Osteocyte (in vitro differentiated cells): ENCODE measurements at regions not wholly inside any gene's neighbourhood (a gene's known extent, or its start where the extent isn't known, plus 50 kb on each side); places are given as distances from the start of the nearest gene placed in this dataset.

ENCODE experiments used
- DNase-seq: peaks from one replicate; pipeline ENCODE4 v3.0.0; 2021; ENCODE audit warnings: mixed read lengths; ENCODE audit not compliant: unreplicated experiment; ENCODE audit errors: extremely low spot score
- H3K27ac Mint-ChIP-seq: one replicate; pipeline ENCODE4 v1.8.0; 2021; ENCODE audit warnings: mild to moderate bottlenecking, mixed read lengths; ENCODE audit not compliant: unreplicated experiment
- H3K27me3 Mint-ChIP-seq: one replicate; pipeline ENCODE4 v1.8.0; 2021; ENCODE audit warnings: mixed read lengths; ENCODE audit not compliant: unreplicated experiment
- H3K36me3 Mint-ChIP-seq: one replicate; pipeline ENCODE4 v1.8.0; 2021; ENCODE audit warnings: mixed read lengths; ENCODE audit not compliant: unreplicated experiment
- H3K4me1 Mint-ChIP-seq: one replicate; pipeline ENCODE4 v1.8.0; 2021; ENCODE audit warnings: mixed read lengths; ENCODE audit not compliant: unreplicated experiment
- H3K4me3 Mint-ChIP-seq: one replicate; pipeline ENCODE4 v1.8.0; 2021; ENCODE audit warnings: mild to moderate bottlenecking, moderate library complexity, mixed read lengths; ENCODE audit not compliant: unreplicated experiment
- H3K9me3 Mint-ChIP-seq: one replicate; pipeline ENCODE4 v1.8.0; 2021; ENCODE audit warnings: mixed read lengths; ENCODE audit not compliant: unreplicated experiment
- TF ChIP-seq, protein P1 (sequence below): fragments of 200-600 bp; sonication (generic); IDR thresholded peaks from 2 replicates; pipeline ENCODE4 v1.5.0; 2021; ENCODE audit warnings: antibody characterized with exemption, mild to moderate bottlenecking, moderate library complexity

DNA sequence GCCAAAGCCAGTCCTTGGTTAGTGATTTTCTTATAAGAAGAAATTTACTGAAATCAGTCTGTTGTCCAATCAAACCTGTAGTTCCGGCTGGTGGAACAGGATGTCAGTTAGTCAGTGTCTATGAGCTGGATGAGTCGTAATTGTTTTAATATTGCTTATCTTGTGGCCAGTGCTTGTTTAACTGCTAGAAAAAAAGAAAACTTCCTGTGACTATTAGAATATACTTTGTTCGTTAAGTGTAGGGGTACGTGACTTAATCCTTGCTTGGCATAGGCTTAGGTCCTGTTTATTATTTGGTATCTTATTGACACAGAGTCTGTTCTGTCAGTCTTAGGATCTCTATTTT, 1484.8 kb upstream of the MIR17HG start:
- Mint-ChIP-seq H3K27me3 (no peaks in the 10 kb centered on the region), H3K36me3 (no peaks in the 10 kb centered on the region), H3K9me3 (no peaks in the 10 kb centered on the region), H3K27ac (no peak overlapping the region), H3K4me3 (no peak overlapping the region), H3K4me1 (no peaks in the 10 kb centered on the region)
- TF ChIP-seq, protein P1, sequence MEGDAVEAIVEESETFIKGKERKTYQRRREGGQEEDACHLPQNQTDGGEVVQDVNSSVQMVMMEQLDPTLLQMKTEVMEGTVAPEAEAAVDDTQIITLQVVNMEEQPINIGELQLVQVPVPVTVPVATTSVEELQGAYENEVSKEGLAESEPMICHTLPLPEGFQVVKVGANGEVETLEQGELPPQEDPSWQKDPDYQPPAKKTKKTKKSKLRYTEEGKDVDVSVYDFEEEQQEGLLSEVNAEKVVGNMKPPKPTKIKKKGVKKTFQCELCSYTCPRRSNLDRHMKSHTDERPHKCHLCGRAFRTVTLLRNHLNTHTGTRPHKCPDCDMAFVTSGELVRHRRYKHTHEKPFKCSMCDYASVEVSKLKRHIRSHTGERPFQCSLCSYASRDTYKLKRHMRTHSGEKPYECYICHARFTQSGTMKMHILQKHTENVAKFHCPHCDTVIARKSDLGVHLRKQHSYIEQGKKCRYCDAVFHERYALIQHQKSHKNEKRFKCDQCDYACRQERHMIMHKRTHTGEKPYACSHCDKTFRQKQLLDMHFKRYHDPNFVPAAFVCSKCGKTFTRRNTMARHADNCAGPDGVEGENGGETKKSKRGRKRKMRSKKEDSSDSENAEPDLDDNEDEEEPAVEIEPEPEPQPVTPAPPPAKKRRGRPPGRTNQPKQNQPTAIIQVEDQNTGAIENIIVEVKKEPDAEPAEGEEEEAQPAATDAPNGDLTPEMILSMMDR = no peak
- no peak for DNase-seq

DNA sequence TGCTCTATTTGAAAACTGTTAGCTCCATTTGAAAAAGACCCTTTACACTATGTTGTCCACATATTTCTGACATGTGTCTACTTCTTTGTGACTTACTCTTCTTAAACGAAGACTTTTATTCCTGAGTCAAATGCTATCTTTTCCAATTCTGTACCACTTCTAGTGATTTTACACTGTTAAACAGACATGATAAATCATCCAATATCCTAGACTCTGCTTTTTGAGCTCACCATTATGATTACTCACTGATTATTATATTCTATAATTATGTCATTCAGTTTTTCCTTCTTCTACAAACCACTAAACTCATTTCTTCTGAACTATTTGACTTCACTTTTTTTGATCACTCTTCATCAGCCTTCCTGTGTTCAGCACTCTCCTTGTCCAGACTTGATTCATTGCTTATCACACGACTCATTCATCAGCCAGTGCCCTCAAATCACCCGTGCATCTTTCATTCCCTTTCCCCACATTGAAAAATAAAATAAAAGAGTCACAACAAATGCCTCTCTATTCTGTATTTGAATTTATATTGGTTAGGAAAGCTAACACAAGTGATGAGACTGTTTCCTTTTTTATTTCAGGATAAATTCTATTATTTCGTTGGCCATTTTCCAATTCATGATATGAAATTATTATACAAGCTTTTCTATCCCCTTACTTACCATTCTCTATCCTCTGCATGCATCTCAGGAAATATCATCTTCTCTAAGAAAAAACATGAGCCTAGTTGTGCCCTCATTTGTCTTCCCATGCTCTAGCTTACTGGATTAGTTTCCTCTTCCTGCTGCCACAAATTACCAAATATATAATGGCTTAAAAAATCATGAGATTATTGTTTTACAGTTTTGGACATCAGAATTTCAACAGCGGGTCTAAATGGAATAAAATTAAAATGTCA, 1482.1 kb upstream of the MIR17HG start:
- Mint-ChIP-seq H3K27me3 (no peaks in the 10 kb centered on the region), H3K27ac (no peak overlapping the region), H3K9me3 (no peaks in the 10 kb centered on the region), H3K4me1 (no peaks in the 10 kb centered on the region), H3K4me3 (no peak overlapping the region), H3K36me3 (no peaks in the 10 kb centered on the region)
- no peak for DNase-seq
- TF ChIP-seq, protein P1 = no peak

GRCh38 chr13:89869312-89869711, 1478.2 kb upstream of the MIR17HG start:
- TF ChIP-seq, protein P1 = no peak
- Mint-ChIP-seq H3K27ac (no peak overlapping the region), H3K27me3 (no peaks in the 10 kb centered on the region), H3K9me3 (no peaks in the 10 kb centered on the region), H3K36me3 (no peaks in the 10 kb centered on the region), H3K4me3 (no peak overlapping the region), H3K4me1 (no peaks in the 10 kb centered on the region)
- no peak for DNase-seq

- H3K27me3 Mint-ChIP-seq = no peaks in the 10 kb centered on the region
- H3K9me3 Mint-ChIP-seq = no peaks in the 10 kb centered on the region
Observed at GRCh38 chr13:89878904-89879303, 1468.6 kb upstream of the MIR17HG start.

GRCh38 chr13:89880201-89880600, 1467.3 kb upstream of the MIR17HG start:
- no peaks in the 10 kb centered on the region for H3K36me3 Mint-ChIP-seq
- no peak for DNase-seq
- TF ChIP-seq, protein P1 = no peak
- H3K9me3 Mint-ChIP-seq = no peaks in the 10 kb centered on the region
- no peaks in the 10 kb centered on the region for H3K27me3 Mint-ChIP-seq
- no peak overlapping the region for H3K4me3 Mint-ChIP-seq
- no peak overlapping the region for H3K27ac Mint-ChIP-seq
- peaks cover 3% of the 10 kb centered on the region for H3K4me1 Mint-ChIP-seq

More at GRCh38 chr13:89878904-89879303, 1468.6 kb upstream of the MIR17HG start:
- peaks cover 3% of the 10 kb centered on the region for H3K4me1 Mint-ChIP-seq
- H3K36me3 Mint-ChIP-seq = no peaks in the 10 kb centered on the region
- TF ChIP-seq, protein P1 = no peak
- H3K4me3 Mint-ChIP-seq = no peak overlapping the region
- H3K27ac Mint-ChIP-seq = no peak overlapping the region
- DNase-seq = no peak
